ENCODE measurements at regions not wholly inside any gene's neighbourhood (a gene's known extent, or its start where the extent isn't known, plus 50 kb on each side); places are given as distances from the start of the nearest gene placed in this dataset.

DNA sequence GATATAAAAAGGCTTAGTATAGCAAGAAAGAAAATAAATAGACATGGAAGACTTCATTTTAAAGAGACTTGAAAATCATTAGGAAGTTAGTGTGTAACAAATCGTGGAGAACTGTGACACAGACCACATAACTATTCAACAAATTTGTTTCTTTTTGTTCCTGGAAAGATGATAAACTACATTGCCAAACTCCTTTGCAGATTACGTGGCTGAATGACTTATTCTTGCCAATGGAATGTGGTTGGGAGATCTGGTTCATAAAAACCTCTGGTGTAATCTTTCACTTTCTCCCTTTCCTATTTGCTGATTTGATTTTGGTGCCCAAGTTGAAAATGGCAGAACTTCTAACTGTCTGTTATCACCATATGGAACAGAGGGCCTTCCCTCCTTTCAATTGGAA, 328.9 kb upstream of the MEF2C start:
- TF ChIP-seq CTCF (IDR thresholded peaks at IDR 0.05) (no peak), POLR2A (IDR thresholded peaks at IDR 0.05) (no peak)
